Nephron progenitor cell (in vitro differentiated cells): ENCODE measurements at regions not wholly inside any gene's neighbourhood (a gene's known extent, or its start where the extent isn't known, plus 50 kb on each side); places are given as distances from the start of the nearest gene placed in this dataset.

Experiments
- DNase-seq: peaks from one replicate; pipeline ENCODE4 v3.0.0; 2021
- H3K27ac Mint-ChIP-seq: 2 replicates; pipeline ENCODE4 v1.8.0; 2021; ENCODE audit warnings: mild to moderate bottlenecking, moderate library complexity, mixed read lengths
- H3K27me3 Mint-ChIP-seq: 2 replicates; pipeline ENCODE4 v1.8.0; 2021; ENCODE audit warnings: mild to moderate bottlenecking, low read depth, mixed read lengths; ENCODE audit not compliant: poor library complexity
- H3K36me3 Mint-ChIP-seq: 2 replicates; pipeline ENCODE4 v1.8.0; 2021; ENCODE audit warnings: low read depth, mixed read lengths
- H3K4me1 Mint-ChIP-seq: 2 replicates; pipeline ENCODE4 v1.8.0; 2021; ENCODE audit warnings: mixed read lengths
- H3K4me3 Mint-ChIP-seq: 2 replicates; pipeline ENCODE4 v1.8.0; 2021; ENCODE audit warnings: mild to moderate bottlenecking, moderate library complexity, mixed read lengths
- H3K9me3 Mint-ChIP-seq: 2 replicates; pipeline ENCODE4 v1.8.0; 2021; ENCODE audit warnings: mild to moderate bottlenecking, moderate library complexity, mixed read lengths
- CTCF ChIP-seq: fragments of 200-600 bp; sonication (generic); IDR thresholded peaks from 2 replicates; pipeline ENCODE4 v1.5.0; 2021; ENCODE audit warnings: antibody characterized with exemption

GRCh38 chr6:4369616-4370015 is 234.2 kb upstream of the ECI2 start:
- H3K4me1 Mint-ChIP-seq: peaks cover 58% of the 10 kb centered on the region
- H3K27me3 Mint-ChIP-seq: peaks cover 17% of the 10 kb centered on the region
- H3K27ac Mint-ChIP-seq: no peak overlapping the region
- no peak for TF ChIP-seq CTCF
- DNase-seq: no peak
- no peaks in the 10 kb centered on the region for H3K36me3 Mint-ChIP-seq
- H3K4me3 Mint-ChIP-seq: no peak overlapping the region
- peaks cover 3% of the 10 kb centered on the region for H3K9me3 Mint-ChIP-seq

GRCh38 chr6:4368649-4369048 is 233.3 kb upstream of the ECI2 start:
- Mint-ChIP-seq H3K4me3 (no peak overlapping the region), H3K27me3 (peaks cover 14% of the 10 kb centered on the region), H3K4me1 (peaks cover 58% of the 10 kb centered on the region), H3K9me3 (peaks cover 3% of the 10 kb centered on the region), H3K36me3 (no peaks in the 10 kb centered on the region), H3K27ac (no peak overlapping the region)
- no peak for TF ChIP-seq CTCF
- no peak for DNase-seq

- H3K27me3 Mint-ChIP-seq: peaks cover 11% of the 10 kb centered on the region
- no peak for DNase-seq
- H3K9me3 Mint-ChIP-seq: peaks cover 3% of the 10 kb centered on the region
- no peaks in the 10 kb centered on the region for H3K36me3 Mint-ChIP-seq
- peaks cover 55% of the 10 kb centered on the region for H3K4me1 Mint-ChIP-seq
- H3K4me3 Mint-ChIP-seq: no peak overlapping the region
- TF ChIP-seq CTCF: no peak
- H3K27ac Mint-ChIP-seq: no peak overlapping the region
Measured at GRCh38 chr6:4367643-4368042, 232.3 kb upstream of the ECI2 start.

- Mint-ChIP-seq H3K9me3 (peaks cover 3% of the 10 kb centered on the region), H3K4me1 (peaks cover 53% of the 10 kb centered on the region), H3K27ac (peak overlapping the region; percentile 29), H3K36me3 (no peaks in the 10 kb centered on the region), H3K27me3 (peaks cover 11% of the 10 kb centered on the region), H3K4me3 (no peak overlapping the region)
- TF ChIP-seq CTCF: no peak
- no peak for DNase-seq
Measured at GRCh38 chr6:4366635-4367395, 231.4 kb upstream of the ECI2 start.

GRCh38 chr6:4365686-4366085 is 230.3 kb upstream of the ECI2 start:
- no peak overlapping the region for H3K27ac Mint-ChIP-seq
- peaks cover 52% of the 10 kb centered on the region for H3K4me1 Mint-ChIP-seq
- no peak for TF ChIP-seq CTCF
- no peak overlapping the region for H3K4me3 Mint-ChIP-seq
- DNase-seq: no peak
- peaks cover 3% of the 10 kb centered on the region for H3K9me3 Mint-ChIP-seq
- H3K36me3 Mint-ChIP-seq: no peaks in the 10 kb centered on the region
- H3K27me3 Mint-ChIP-seq: peaks cover 14% of the 10 kb centered on the region

- Mint-ChIP-seq H3K27ac (no peak overlapping the region), H3K4me3 (no peak overlapping the region), H3K36me3 (no peaks in the 10 kb centered on the region), H3K4me1 (peaks cover 60% of the 10 kb centered on the region), H3K27me3 (peaks cover 12% of the 10 kb centered on the region), H3K9me3 (peaks cover 3% of the 10 kb centered on the region)
- DNase-seq: no peak
- no peak for TF ChIP-seq CTCF
Measured at GRCh38 chr6:4364711-4365110, 229.3 kb upstream of the ECI2 start.
